ENCODE measurements at regions not wholly inside any gene's neighbourhood (a gene's known extent, or its start where the extent isn't known, plus 50 kb on each side); places are given as distances from the start of the nearest gene placed in this dataset.
"Not testable (repeated sequence)": the region's sequence is repeated elsewhere in the genome, so short reads cannot be mapped to it uniquely, and the experiment has no call there.

- DNase-seq: no peak
- H3K27me3 ChIP-seq: no peaks in the 10 kb centered on the region
- no peak overlapping the region for H3K4me3 ChIP-seq
- H3K9me3 ChIP-seq: peaks cover 0 to 46% of the 10 kb centered on the region in 2 donors
- H3K27ac ChIP-seq: no peak overlapping the region
- H3K4me1 ChIP-seq: no peaks in the 10 kb centered on the region
- intact Hi-C loops (cut with DNase I): no loop called here
- H3K36me3 ChIP-seq: no peaks in the 10 kb centered on the region
- TF ChIP-seq CTCF (IDR thresholded peaks at IDR 0.05): no peak
- no peak for ATAC-seq
Observed at GRCh38 chr2:123840016-123840415, 185.1 kb upstream of the CNTNAP5 start.

GRCh38 chr2:123840574-123840973, 184.5 kb upstream of the CNTNAP5 start:
- no peak for TF ChIP-seq CTCF (IDR thresholded peaks at IDR 0.05)
- H3K4me3 ChIP-seq: no peak overlapping the region
- H3K36me3 ChIP-seq: no peaks in the 10 kb centered on the region
- H3K4me1 ChIP-seq: no peaks in the 10 kb centered on the region
- H3K9me3 ChIP-seq: peaks cover 0 to 44% of the 10 kb centered on the region in 2 donors
- DNase-seq (no peak), ATAC-seq (no peak)
- no peaks in the 10 kb centered on the region for H3K27me3 ChIP-seq
- H3K27ac ChIP-seq: no peak overlapping the region
- intact Hi-C loops (cut with DNase I): no loop called here

GRCh38 chr2:123851281-123851680, 173.8 kb upstream of the CNTNAP5 start:
- Histone ChIP-seq H3K4me1 (no peaks in the 10 kb centered on the region), H3K27me3 (no peaks in the 10 kb centered on the region), H3K27ac (no peak overlapping the region), H3K9me3 (peaks cover 0 to 17% of the 10 kb centered on the region in 2 donors), H3K4me3 (no peak overlapping the region), H3K36me3 (no peaks in the 10 kb centered on the region)
- TF ChIP-seq CTCF (IDR thresholded peaks at IDR 0.05): no peak
- intact Hi-C loops (cut with DNase I): no loop called here
- no peak for ATAC-seq
- no peak for DNase-seq

- ATAC-seq (no peak), DNase-seq (no peak)
- no peak overlapping the region for H3K4me3 ChIP-seq
- no peak for TF ChIP-seq CTCF (IDR thresholded peaks at IDR 0.05)
- intact Hi-C loops (cut with DNase I): no loop called here
- H3K27ac ChIP-seq: no peak overlapping the region
- H3K4me1 ChIP-seq: no peaks in the 10 kb centered on the region
- no peaks in the 10 kb centered on the region for H3K36me3 ChIP-seq
- no peaks in the 10 kb centered on the region for H3K27me3 ChIP-seq
- peaks cover 0 to 27% of the 10 kb centered on the region in 2 donors for H3K9me3 ChIP-seq
Observed at GRCh38 chr2:123853161-123853560, 171.9 kb upstream of the CNTNAP5 start.

GRCh38 chr2:123859031-123859430, 166.1 kb upstream of the CNTNAP5 start:
- peaks cover 0 to 50% of the 10 kb centered on the region in 2 donors for H3K9me3 ChIP-seq
- H3K4me3 ChIP-seq; H3K27me3 ChIP-seq; intact Hi-C loops (cut with DNase I); H3K4me1 ChIP-seq; H3K27ac ChIP-seq; ATAC-seq; DNase-seq; H3K36me3 ChIP-seq: not testable (repeated sequence)

GRCh38 chr2:123864416-123864815, 160.7 kb upstream of the CNTNAP5 start:
- no peak for TF ChIP-seq CTCF (IDR thresholded peaks at IDR 0.05)
- Histone ChIP-seq H3K27ac (no peak overlapping the region), H3K27me3 (no peaks in the 10 kb centered on the region), H3K36me3 (no peaks in the 10 kb centered on the region), H3K4me3 (no peak overlapping the region), H3K9me3 (peaks cover 0 to 15% of the 10 kb centered on the region in 2 donors), H3K4me1 (no peaks in the 10 kb centered on the region)
- ATAC-seq (no peak), DNase-seq (no peak)
- intact Hi-C loops (cut with DNase I): no loop called here

Data from left lung (tissue), 4 donors.